Stimulated activated CD8-positive, alpha-beta memory T cell treated with anti-CD3 and anti-CD28 coated beads, Interleukin-15, amount 100 ng/mL, for 24 hours (primary cell): ENCODE measurements at regions not wholly inside any gene's neighbourhood (a gene's known extent, or its start where the extent isn't known, plus 50 kb on each side); places are given as distances from the start of the nearest gene placed in this dataset.

ENCODE experiments used
- DNase-seq: peaks from one replicate; pipeline ENCODE4 v3.0.0-alpha.2; 2020; ENCODE audit warnings: low read depth

DNA sequence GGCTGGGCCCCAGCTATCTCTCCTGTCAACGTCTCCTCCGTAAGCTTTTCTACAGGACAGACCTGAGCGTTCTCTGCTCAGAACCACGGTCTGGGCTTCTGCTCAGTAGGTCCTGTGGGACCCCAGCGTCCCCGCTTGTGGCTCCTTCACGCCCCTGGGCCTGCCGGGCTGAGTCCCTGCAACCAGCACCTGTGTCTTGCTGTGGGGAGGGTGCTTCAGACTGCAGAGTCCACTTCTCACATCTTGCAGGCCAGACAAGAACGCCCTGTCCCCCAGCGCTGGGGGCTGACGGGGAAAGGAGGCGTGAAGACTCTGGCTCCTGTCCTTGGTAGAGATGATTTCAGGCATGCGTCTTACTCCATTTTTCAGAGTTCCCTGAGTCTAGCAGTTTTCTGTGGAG, 1480.8 kb downstream of the BRD1 start:
- DNase-seq, result no peak

DNA sequence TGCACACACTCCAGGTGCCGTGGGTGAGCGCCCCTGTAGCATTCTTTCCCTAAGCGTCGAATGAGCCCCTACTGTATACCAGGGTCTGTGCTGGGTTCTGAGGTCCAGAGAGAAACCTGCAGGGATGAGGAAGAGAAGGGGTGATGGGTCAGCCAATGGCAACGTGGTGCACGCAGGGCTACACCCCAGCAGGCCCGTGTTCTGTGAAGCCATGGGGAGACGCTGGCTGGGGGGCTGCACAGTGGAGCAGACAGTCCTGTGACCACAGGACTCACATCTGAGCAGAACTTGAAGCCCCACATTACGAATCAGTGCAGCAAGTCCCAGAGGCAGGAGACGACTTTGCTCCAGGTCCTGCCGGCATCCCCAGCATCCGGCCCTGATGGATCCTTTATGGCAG, 1481.4 kb downstream of the BRD1 start:
- no peak for DNase-seq

DNA sequence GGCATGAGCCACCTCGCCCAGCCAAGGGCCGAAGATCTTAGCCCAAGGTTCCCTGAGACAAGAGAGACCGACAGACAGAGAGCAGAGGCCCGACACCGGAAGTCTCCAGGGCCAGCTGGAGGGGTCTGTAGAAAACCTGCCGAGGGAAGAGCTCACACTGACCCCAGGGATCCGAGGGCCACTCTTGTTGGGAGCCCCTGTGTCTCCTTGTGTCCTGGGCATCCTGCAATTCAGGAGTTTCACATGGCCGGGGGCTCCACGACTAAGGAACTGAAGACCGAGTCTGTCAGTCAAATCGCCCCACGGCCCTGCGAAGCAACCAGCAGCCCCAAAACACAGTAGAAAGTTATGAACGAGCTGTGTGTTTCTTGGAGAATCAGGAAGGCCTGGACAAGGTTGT, 1482.0 kb downstream of the BRD1 start:
- DNase-seq, result no peak

DNA sequence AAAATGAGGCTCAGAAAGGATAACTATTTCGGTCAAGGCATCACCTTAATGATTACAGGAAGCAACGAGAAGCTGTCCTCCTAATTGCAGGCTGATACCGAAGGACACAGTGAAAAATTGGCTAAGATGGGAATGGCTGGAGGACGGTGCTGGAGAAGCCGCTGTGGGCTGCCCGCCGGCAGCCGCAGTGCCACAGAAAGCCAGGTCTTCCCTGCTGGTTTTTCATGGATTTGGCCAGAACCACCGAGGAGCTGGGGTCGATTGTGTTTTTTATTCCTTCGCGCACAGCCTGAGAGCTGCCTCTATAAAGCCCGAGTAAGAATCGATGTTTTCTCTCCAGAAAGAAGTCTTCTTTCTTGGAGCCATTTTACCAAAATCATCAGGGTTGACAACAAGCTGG, 1484.2 kb downstream of the BRD1 start:
- DNase-seq, result no peak

DNA sequence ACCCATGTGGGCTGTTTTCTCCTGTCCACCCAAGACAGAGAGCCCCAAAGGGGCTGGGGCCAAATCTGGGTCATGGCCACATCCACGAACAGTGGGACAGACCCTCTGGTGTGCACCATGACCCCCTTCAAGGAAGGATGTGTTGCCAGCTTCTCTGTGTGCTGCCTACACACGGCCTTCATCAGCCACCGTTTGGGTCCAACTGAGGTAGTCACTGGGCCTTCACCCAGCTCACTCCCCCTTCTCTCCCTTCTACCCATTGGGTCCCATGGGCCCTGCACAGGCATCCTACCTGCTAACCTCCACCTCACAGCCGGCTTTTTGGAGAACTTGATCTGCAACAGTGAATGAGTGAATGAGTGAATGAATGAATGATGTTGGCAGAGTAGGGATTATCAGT, 1484.9 kb downstream of the BRD1 start:
- no peak for DNase-seq

DNA sequence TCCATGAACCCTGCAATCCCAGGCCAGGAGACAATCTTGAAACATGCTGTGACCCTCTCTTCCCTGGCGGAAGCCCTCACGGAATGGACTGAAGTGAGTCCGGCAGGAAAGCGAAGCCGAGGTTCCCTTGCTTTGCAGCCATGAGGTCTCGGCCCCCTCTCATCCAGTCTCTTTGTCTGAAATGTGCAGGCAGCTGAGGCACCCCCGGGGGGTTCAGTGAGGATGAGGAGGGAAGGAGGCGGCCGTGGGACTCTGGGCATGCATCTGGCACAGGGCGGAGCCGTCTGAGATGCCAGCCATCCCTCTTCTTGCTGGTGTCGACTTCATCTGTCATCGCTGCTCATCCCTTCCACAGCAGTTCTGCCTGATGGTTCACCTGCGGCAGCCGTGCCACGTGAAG, 1485.7 kb downstream of the BRD1 start:
- no peak for DNase-seq

DNA sequence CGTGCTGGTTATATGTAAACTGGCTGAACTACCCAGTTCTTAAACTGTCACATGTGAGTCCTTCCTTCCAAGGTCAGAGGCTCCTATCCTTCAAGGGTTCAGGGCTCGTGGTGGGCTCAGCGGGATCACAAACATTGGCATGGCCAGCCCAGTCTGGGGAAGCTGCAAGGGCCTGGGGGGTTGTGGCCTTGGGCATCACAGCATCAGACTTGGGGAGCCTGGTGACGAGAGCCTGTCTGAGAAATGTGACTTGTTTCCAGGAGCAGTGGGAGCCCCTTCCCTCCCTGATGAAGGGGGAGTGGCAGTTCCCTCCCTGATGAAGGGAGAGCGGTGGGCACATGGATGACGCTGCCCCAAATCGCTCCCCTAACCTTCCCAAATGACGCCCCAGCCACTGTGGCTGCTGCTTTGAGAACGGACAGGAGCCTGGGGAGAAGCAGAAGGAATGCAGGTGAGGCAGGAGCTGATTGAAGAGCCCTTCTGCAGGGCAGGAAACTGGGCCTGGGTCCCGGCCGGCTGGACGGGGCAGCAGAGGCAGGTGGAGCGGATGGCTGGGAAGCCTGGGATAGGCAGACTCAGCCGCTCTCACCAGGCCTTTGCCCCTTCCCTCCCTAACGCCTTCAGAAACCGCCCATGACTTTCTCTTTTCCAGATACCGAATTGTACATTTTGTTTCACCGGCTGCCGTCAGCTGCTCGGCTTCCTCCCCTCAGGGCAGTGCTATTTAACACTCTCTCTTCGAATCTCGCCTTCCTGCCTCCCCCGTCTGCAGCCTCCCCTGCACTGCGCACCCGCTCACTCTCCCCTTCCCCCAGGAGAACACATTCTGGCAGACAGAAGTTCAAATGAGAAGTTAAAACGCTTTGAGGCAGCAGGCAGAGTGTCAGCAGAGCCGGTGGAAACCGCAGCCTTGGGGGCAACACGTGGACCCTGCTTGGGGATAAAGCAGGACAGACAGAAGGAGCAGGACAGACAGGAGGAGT, 1486.7 kb downstream of the BRD1 start:
- no peak for DNase-seq

DNA sequence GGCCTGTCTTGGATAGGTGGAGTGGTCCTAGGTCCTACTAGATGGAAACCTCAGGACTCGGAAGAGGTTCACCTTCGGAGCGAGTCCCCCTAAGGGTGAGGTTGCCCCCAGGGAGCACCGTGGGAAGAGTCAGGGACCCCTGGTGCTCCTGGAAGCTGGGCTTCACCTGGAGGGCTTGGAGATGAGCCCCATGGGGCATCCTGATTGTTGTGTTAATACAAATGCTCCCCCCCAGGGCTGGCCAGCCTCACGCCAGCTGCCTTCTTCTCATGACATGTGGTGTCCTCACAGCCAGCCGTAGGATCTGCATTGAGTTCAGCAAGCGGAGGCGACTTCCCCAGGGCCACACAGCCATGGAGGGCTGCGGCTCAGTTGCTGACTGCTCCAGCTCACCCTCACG, 1487.5 kb downstream of the BRD1 start:
- DNase-seq, result no peak

DNA sequence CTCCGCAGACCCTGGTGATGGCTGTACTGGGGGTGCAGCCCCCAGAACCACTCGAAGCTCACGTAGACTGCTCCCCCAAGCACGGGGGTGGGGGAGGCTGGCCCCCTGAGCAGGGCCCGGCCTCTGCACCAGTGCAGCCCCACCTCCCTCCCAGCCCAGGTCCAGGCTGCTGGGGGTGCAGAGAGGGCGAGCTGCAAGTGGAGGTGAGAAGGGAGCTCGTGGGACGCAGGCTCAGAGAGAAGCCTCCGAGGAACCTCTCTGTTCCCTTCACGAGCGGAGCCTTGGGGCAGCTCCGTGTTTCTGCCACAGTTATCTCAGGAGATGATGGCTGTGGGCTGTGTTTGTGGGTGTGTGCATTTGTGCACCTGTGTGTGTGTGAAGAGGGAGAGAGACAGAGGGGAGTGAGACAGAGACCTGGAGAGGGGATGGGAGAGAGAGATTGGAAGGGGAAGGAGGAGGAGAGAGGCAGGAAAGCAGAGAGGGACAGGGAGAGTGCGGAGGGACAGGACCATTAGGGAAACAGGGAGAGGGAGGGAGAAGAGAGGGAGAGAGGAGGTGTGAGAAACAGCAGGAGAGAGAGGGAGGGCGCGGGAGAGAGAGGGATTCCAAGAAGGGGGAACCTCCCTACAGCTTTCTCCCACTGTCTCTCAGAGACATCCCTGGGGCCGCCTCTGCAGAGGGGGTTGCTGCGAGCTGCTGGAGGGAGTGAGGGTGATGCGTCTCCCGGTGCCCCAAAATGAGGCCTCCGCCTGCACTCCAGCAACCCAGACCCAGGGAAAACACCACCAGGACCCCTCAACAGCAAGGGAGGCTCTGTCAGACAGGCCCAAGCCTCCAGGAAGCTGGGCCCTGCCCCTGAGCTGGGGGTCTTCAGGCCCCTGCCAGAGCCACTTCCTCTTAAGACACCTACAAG, 1488.6 kb downstream of the BRD1 start:
- DNase-seq, result no peak

DNA sequence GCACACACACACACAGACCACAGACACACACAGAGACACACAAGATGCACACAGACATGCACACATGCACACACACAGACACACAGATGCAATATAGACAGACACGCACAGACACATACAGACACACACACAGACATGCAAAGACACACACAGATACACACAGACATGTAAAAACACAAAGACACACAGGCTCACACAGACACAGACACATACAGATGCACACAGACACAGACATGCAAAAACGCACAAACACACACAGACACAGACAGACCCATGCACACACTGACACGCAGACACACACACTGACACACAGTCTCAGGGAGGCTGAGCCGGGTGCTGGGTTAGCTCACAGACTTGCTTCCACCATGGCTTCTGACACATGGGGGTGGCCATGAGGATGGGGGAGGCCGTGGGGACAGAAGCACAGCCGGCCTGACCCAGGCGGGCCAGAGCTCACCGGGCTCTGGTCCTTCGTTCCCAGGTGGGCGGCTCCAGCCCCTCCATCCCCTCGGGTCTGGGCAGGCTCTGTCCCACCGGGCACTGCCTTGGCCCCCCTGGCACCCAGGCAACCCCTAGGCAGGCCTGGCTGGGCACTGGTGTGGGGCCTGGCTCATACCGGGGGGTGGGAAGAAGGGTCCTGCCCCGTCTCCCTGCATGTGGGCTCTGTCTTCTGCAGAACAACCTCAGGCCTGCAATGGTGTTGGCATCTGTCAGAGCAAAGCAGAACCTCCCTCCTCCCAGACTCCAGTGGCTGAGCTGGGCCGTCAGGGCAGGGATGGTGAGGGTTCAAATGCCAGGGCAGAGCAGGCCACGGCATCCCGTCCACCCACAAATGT, 1489.5 kb downstream of the BRD1 start:
- no peak for DNase-seq

DNA sequence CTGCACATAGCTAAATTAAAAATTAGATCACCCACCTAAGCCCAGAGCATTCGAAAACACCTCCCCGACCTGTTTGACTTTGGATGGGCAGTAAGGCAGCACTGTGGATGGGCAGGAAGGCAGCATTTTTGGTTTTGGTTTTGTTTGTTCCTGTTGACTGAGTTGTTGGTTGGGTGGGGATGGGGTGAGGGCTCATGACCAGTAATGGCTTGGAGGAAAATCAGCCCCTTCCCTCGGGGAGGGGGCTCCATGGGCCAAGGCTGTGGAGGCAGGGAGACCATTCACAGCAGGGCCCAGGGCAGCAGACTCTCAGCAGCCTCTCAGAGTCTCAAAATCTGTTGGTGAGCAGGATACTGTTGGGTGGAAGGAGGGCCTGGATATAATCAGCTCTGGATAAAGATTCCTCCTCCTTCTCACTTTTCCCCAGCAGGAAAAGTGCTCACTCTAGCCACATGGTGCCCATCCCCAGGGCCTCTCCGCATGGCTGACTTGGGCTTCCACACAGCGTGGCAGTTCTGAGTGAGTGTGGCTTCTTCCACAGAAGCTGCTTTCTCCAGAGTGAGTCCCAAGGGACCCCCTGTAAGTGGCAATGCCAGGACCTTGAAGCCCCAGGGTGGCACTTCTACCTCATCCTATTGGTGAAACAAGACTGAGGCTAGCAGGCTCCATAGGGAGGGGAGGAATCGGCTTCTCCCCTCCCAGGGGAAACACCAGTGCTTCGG, 1491.2 kb downstream of the BRD1 start:
- no peak for DNase-seq

DNA sequence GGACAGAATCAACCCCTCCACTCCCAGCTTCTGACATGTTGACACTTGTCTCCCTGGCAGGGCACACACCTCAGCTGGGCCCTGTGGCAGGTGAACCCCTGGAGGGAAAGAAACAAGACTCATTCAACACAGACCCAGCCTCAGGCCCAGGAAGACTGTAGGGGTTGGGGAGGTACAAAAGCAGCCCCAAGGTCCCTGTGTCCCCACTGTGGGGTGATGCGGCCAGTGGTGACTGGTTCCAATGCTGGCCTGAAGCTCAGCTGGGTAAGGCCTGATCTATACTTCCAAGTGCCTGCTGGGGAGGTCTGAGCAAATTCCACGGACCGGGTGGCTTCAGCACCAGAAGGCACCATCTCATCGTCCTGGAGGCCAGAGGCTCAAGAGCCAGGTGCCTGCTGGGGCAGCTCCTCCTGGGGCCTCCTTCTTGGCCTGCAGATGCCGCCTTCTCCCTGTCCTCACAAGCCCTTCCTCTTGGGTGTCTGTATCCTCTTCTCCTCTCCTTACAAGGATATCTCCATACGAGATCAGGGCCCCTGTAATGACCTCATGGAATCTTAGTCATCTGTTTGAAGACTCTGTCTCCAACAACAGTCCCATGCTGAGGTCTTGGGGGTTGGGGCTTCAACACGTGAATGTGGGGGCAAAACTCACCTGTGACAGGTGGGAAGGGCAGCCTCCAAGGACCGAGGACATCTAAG, 1492.1 kb downstream of the BRD1 start:
- no peak for DNase-seq

DNA sequence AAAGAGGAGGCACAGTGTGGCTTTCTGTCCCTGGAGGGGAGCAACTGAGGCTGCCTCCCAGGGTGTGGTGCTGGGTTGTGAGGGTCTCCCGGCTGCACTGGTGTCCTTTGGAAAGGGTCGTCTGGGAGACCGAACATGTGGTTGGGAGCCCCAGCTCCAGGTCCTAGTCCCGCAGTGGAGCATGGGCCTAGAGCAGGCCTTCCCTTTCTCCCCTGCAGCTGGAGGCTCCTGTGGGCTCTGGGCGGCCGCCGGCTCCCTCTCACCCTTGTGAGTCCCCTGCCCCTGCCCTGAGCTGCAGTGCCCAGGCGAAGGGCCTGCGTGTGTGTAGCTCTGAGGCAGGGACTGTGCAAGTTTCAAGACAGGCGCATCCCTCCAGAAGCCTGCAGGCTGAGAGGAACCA, 1492.7 kb downstream of the BRD1 start:
- no peak for DNase-seq

DNA sequence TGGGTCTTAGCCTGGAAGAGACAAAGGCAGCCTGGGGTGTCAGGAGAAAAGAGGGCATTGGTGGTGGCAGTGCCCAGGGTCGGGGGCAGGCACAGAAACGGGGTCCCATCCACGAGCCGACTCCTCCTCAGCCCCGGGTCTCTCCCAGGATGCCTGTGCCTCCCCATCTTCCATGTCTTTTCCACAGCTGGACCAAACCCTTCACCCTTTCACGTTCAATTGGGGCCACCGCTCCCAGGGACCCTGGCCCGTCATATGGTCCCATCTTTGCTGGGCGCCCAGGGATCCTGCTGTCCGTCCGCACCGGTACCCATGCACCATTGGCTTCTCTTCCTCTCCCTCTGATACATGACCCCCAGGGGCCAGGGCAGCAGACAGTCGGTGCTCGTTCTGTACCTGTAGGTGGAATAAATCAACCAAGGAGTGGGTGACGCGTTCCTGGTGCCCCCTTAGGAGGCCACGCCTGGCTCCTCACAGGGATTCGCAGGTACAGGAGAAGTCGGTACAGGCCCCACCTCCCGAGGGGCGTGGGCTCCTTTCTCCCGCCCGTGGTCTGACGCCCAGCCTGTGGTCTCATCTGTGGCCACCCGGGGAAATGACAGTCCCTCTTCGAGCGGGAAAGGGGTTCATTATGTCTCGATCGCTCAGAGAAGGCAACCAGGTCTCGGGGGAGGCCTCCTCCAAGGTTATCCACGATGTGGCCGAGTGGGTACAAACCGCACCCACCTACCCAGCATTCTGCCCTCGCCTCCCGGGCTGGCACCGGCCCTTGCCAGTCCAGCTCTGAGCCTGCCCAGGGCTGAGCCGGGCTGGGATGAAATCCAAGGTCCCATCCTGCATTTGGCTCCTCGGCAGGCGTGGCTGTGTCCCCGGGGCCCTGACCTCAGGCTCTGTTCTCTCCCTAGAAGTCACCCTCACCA, 1493.6 kb downstream of the BRD1 start:
- no peak for DNase-seq

DNA sequence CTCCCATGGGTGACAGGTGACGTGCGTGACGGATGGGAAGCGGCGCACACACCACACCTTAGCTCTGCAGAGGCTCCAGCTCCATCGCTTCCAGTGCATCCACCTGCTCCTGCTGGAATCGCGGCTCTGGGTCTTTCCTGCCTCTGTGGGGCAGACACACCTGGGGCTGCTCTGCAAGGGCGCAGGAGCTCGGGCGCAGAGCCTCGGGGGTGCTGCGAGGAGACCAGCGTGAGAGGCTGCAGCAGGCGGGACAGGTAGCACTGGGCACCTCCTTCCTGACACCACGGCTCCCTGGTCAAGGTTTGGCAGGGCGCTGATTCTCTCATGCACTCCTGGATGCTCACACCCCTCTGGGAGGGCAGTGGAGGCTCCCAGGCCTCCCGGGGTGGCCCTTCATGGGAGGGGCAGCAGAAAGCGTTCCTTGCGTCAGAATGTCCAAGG, 1494.3 kb downstream of the BRD1 start:
- no peak for DNase-seq

DNA sequence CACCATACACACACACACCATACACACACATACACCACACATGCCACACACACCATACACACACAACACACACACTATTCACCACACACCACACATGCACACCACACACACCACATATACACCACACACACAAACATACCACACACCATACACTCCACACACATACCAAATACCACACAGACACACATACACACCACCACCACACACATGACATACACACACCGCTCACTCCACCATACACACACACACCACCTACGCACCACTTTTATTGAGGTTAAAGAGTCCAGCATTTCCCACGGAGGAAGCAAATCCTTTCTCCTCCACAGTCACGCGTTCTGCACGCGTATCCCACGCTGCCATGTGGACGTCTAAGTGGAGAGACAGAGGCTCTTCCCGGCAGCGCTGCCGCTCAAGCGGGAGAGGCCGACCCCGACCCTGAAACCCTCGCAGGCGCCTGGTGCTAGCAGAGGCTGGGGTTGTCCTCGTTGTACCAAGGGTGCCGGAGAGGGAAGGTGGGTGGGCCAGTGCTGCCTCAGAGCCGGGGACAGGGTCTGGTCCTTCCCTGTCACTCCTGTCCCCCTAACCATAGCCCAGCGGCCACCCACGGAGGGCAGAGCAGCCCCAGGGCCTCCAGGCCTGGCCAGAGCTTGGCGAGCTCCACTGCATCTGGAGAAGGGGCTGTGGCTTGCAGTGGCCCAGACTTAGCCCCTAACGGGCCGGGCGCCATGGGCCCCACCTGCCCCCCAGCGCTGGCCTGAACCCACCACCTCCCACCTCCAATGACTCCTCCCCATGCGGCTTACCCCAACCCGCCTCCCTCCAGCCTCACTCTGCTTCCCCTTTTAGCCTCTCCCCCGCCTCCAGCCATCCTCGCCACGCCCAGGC, 1495.0 kb downstream of the BRD1 start:
- DNase-seq, result no peak

DNA sequence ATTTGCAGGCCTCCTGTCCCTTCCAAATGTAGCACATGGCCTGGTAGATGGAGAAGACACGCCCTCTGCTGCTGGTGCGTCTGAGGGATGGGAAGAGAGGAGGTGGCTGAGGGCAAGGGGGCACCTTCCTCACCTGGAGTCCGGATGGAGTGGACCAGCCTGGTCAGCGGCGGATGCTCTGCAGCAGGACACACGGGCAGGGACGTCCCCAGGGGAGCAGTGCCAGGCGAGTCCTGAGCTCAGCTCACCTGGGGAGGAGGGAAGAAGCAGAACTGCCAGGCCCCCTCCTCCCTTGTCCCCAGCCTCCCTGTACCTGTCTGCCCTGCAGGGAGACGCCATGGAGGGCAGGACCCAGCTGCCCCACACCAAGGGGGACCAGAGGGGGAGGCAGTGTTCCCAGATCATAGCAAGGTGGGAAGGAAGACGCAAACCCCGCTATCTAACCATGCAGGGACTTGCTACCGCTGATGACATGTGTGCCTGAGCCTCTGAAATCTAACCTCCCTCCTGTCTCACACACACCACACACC, 1495.9 kb downstream of the BRD1 start:
- no peak for DNase-seq

DNA sequence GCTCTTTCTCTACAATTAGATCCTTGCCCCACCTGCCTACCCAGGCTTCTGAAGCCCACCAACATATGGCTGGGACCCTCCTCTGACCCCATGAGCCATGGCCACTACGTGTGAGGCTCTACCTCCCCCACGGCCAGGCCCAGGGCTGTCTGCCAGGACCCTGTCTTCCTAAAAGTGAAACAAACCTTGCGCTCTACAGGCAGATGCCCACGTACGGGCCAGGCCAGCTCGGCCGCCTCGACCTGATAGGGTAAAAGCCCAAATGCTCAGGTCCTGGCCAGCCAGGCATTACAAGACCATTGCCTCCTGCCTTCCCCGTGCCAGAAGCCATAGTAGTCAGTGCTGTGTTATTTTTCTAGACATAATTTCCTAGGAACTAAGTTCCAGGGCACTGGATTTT, 1496.4 kb downstream of the BRD1 start:
- no peak for DNase-seq
